ENCODE measurements at regions not wholly inside any gene's neighbourhood (a gene's known extent, or its start where the extent isn't known, plus 50 kb on each side); places are given as distances from the start of the nearest gene placed in this dataset.
"Not testable (repeated sequence)": the region's sequence is repeated elsewhere in the genome, so short reads cannot be mapped to it uniquely, and the experiment has no call there.

DNA sequence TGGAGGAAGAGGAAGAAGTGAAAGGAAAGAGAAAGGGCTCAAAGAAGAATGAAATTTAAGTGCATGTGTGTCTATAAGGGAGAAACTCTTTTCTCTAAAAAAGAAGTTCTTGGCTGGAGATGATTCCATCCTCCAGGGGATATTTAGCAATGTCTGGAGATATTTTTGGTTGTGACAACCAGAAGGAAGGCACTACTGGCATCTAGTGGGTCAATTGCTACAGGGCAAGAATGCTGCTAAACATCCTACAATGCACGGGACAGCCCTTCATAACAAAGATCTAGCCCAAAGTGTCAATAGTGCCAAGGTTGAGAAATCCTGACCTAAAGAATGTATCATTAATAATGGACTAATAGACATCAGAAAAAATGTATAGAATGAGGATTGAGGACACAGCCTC lies 57.4 kb upstream of the ST3GAL6 start:
- DNase-seq = no peak

GRCh38 chr3:98708681-98709080 lies 54.5 kb upstream of the ST3GAL6 start:
- not testable (repeated sequence) for DNase-seq

DNA sequence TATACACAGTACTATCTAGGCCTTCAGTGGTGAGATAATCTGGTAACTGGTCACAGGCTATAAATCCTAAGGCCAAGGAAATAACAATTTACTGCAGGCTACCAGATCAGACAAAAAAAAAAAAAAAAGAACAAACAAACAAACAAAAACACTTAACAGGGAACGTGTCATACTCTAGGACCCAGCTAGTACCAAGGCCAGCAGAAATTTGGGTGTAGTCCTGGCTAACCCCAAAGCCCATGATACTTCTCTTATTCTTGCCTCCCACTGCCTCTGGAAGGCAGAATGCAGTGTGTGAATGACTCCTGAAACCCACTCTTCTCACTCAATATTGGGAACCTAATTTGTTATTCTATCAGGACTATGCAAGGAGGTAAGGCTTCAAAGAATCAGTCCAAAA lies 53.7 kb upstream of the ST3GAL6 start:
- no peak for DNase-seq

GRCh38 chr3:98710067-98710659 lies 53.0 kb upstream of the ST3GAL6 start:
- no peak for DNase-seq

DNA sequence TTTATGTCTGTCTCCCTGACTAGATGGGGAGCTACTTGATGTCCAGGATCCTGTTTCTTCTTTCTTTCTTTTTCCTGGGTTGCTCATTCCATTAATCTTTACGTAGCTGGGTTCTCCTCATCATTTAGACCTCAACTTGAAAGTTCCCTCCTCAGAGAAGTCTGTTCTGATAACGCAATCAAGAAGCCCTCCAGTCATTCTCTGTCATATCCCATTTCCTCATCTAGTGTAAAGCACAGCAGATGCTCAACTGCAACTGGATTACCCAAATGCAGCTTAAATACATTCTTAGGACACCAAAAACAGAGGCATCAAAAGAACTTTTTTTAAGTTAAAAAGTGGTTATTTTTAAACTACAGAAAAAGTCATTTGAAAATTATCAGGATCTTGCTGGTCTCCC lies 51.7 kb upstream of the ST3GAL6 start:
- DNase-seq = no peak

GRCh38 chr3:98712726-98713125 lies 50.4 kb upstream of the ST3GAL6 start:
- DNase-seq = no peak

GRCh38 chr3:98713332-98713731 lies 49.8 kb upstream of the ST3GAL6 start:
- not testable (repeated sequence) for DNase-seq

Measured in CD4-positive, alpha-beta T cell treated with Interferon alpha-2 for 1 hour (primary cell).